Islet of Langerhans (tissue), 1 donor: ENCODE measurements at regions not wholly inside any gene's neighbourhood (a gene's known extent, or its start where the extent isn't known, plus 50 kb on each side); places are given as distances from the start of the nearest gene placed in this dataset.

ENCODE experiments used
- FAIRE-seq: peaks from one replicate; lab custom pipeline; 2011; peaks lifted over from hg19 to GRCh38; lab: Jason Lieb, UNC

DNA sequence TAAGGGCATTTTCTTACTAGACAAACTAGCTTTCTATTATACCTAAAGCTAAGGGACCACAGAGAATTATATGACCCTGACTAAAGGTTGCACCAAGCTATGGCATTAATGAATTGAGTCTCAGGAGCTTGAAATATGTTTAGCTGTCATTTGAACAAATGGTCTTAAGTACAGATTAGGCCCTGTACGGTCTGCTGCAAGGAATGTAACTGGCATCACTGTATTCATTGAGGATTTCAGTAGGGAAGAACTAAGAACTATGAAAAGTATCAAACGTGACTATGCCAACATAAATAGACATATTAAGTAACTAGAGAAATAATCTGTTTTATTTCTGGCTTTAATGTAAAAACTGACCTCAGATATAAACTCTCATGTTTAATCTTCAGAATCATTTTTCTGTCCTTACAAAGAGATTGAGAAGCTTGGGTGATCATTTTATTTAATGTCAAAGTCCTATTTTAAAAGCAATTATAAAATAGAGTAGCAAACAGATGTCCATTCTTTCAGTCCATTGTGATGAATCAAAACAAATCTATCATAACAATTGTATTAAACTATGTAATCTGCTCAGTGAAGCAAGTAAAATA, 845.9 kb downstream of the MAT2B start:
- no peak for FAIRE-seq

- no peak for FAIRE-seq
Measured at GRCh38 chr5:164352695-164353094, 847.3 kb downstream of the MAT2B start.

DNA sequence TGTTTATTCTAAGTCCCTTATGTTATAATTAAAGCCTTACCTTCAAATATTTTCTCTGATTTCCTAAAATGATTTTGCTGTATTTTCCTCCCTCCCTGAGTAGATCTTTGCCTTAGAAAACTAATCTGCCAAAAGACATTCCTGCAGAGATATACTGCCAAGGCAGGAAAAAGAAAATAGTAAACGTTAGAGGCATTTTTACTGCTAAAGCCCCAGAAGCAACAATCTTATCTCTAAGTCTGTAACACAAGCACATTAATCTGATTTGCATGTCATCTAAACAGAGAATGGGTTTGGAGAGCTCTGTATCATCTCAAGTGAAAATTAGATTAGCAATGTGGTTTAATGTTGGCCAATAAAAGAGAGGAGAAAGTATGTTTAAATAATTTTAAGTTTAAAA, 847.7 kb downstream of the MAT2B start:
- no peak for FAIRE-seq

DNA sequence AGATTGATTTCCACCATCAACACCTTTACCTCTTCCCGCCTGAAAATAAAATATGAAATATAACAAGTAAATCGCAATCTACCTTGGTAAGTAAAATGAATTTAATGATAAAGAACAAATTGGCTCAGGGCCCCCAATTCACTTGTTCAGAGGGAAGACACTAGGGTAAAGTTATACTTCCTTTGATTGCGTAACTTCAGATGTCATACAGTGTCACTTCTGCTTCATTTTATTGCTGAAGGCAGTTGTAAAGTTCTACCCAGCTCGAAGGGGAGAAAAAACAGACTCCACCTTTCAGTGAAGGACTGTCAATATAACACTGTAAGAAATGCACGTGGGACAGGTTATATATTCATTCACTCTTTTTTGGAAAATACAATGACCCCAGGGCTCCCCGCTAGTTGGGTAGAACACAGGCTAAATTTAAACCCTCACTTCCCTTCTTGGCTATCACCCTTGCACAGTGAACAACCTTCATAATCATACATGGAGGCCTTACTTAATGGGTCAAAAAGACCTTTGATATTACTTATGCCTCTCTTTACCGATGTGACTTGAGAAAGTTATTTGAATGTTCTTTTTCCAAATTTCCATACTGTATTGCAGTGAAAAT, 848.8 kb downstream of the MAT2B start:
- FAIRE-seq, result no peak

- FAIRE-seq, result peak; percentile 33
Measured at GRCh38 chr5:164355267-164355830, 849.9 kb downstream of the MAT2B start.

DNA sequence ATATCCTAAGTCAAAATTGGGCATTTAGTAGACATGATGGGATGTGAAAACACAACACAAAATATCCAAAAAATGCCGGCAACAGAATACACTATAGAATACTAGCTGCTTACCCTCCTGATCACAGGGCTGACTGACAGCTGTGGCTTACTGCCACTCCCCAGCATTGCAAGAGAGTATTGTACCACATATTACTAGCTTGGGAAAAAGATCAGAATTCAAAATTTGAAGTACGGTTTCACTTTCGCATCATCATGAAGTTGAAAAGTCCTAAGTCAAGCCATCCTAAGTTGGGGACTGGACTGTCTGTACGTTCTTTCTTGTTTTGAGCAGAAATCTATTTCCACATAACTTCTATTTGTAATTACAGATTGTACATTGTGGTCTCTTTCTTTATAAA, 851.4 kb downstream of the MAT2B start:
- FAIRE-seq, result no peak

DNA sequence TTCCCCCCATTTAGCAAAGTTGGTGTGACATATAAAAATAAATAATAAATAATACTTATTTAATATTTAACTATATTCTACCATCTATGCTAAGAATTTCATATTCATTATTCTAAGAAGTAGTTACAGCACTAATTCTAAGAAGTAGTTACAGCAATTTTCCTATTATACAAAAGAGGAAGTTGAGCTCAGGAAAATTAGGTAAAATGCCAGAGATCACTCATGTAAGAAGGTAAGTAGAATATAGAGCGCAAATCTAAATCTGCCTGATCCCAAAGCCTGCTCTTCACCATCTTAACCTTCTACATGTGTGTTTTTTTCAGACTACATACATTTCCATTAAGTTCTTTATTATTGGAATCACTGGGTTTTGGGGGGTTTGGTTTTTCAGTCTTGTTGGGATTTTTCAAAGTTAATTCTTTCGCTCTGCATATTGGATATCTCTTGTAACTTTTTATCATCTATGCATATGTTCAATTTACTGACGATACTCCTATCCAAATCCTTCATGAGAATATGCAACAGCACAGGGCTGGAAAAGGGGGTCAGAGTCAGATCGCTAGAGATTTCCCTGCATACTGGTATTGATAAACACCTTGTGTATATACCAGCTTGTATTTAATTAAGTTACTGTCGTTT, 852.1 kb downstream of the MAT2B start:
- FAIRE-seq, result no peak

GRCh38 chr5:164358531-164359259, 853.3 kb downstream of the MAT2B start:
- FAIRE-seq, result no peak

- no peak for FAIRE-seq
Measured at GRCh38 chr5:164359260-164360255, 854.1 kb downstream of the MAT2B start.

DNA sequence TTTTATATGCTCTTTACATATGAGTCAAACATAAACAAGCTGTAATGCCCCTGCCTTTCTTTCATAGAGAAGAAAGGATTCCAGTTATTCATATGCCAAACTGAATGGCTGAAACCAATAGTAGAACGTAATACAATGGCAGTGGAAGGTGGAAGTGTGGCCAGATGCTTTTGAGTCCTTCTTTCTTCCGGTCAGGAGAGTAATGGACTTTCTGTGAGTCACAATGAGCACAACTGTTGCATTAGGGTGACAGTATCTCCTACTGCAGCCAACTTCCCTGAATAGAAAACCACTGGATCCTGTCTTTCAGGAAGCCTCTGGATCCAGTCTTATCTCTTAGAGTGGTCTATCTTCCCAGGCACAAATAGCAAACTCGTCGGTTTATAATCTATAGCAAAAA, 855.2 kb downstream of the MAT2B start:
- FAIRE-seq, result no peak

DNA sequence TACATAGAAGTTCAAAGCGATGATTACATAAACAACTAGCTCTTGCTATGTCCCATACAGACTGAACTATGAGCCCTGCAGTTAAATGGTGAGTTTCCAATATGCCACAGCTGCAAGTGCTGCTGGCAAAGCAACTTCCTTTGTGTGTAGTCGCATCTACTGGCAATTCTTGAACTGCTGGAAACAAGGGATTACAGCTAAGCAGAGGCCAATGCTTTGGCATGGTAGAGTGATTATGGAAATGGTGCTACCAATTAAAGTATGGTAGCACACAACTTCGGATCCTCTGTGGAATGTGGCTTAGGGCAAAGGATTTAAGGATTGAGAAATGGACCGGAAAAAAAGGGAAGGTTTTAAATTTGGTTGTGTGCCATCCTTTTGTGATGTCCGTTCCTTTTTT, 856.6 kb downstream of the MAT2B start:
- no peak for FAIRE-seq

GRCh38 chr5:164362835-164363234, 857.4 kb downstream of the MAT2B start:
- no peak for FAIRE-seq

GRCh38 chr5:164364237-164365208, 859.1 kb downstream of the MAT2B start:
- FAIRE-seq, result no peak

DNA sequence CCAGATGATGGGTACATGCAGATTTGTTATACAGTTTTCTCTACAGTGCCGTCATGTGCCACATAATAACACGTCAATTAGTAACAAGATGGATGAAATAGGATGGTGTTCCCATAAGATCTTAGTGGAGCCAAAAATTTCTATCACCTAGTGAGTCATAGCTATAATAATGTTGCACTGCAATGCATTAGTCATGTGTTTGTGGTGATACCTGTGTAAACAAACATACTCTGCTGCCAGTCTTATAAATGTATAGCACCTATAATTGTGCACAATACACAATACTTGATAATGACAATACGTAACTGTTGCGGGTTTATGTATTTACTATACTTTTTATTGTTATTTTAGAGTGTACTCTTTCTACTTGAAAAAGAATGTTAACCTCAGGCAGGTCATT, 865.4 kb downstream of the MAT2B start:
- FAIRE-seq, result no peak

DNA sequence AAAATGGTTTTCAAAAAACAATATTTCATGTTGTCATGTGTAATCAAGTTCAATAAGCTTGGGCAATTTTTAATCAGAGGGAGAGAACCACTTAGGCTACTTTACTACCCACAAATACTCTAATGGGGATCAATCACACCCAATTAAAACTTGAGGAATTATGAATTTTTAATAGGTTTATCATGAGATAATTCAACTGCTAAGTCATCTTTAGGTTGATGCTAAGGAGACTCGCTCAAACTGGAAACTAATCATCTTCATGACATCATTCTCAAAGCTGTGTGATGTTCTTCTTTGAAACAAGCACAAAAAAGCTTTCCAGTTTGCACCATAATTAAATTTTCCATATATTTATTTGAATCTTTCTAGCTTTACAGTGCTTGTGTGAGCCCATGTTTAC, 867.5 kb downstream of the MAT2B start:
- no peak for FAIRE-seq

- FAIRE-seq, result no peak
Measured at GRCh38 chr5:164373876-164374275, 868.5 kb downstream of the MAT2B start.

- no peak for FAIRE-seq
Measured at GRCh38 chr5:164375051-164375450, 869.6 kb downstream of the MAT2B start.

- FAIRE-seq, result no peak
Measured at GRCh38 chr5:164376843-164377242, 871.4 kb downstream of the MAT2B start.

DNA sequence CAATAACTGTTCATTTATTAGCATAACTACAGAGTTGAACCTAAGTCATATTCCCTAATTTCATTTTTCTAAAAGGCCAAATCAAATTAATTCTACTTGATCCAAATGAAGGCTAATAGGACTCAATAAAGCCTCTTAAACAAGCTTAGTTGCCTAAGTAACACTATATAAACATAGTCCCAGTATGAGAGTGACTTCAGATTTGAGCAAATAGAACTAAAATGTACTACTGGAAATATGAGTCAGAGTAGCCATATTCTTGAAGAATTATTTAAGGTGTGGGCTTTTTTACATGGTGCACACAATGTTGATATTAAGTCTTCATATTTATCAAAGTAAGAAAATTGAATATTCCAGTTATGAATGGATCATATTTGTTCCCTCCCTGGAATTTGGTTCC, 872.3 kb downstream of the MAT2B start:
- FAIRE-seq, result peak; percentile 99

DNA sequence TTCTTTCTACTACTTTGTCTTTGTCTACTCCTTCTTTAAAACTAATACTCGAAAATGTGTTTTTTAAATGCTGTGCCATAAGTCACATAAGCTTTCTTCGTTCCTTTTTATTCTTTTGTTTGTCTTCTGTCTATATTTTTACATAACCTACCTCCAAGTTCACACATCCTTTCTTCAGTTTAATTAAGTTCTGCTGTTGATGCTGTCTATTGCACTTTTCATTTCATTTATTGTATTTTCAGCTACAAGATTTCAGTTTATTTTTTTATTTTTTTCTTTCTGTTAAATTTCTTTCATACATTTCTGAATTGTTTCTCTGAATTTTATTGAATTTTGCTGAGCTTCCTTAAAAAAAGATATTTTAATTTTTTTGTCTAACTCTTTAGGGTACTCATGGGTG, 878.2 kb downstream of the MAT2B start:
- no peak for FAIRE-seq

DNA sequence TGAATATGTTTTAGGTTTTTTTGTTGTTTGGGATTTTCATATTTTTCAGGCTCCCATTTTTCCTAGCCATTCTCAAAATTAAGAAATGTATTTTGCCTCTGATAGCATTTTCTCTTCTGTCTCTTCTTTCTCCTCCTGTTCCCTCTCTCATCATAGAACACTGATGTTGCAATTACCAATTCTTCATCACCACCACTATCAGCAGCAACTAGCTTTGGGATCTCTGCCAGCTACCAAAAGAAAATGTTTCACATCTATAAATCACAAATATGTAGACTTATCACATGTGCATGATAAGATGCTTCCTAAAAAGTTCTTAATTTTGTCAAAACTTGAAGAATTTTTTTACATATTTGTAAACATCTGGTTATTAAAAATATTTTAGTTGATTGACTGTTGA, 887.1 kb downstream of the MAT2B start:
- FAIRE-seq, result no peak
